Sciatic nerve (tissue), 2 donors: ENCODE measurements at regions not wholly inside any gene's neighbourhood (a gene's known extent, or its start where the extent isn't known, plus 50 kb on each side); places are given as distances from the start of the nearest gene placed in this dataset.
"Not testable (repeated sequence)": the region's sequence is repeated elsewhere in the genome, so short reads cannot be mapped to it uniquely, and the experiment has no call there.

ENCODE experiments used
- ATAC-seq: fragments of 200-7000 bp; cut with Tn5 transposase; one replicate; pipeline ENCODE4 v1.9.1; 2020; ENCODE audit warnings: mild to moderate bottlenecking, moderate library complexity
- DNase-seq: peaks from one replicate; pipeline ENCODE4 v3.0.0-alpha.2; 2020; ENCODE audit warnings: low spot score
- intact Hi-C: fragments of 100-400 bp; cut with DNase I; formaldehyde crosslinking; loops from one replicate; pipeline ENCODE4 v1.14.2; 2022
- donor health status: DM: no; HTN: no; CAD: no.
- donor health status: DM: no; HTN: no; CAD: no.

DNA sequence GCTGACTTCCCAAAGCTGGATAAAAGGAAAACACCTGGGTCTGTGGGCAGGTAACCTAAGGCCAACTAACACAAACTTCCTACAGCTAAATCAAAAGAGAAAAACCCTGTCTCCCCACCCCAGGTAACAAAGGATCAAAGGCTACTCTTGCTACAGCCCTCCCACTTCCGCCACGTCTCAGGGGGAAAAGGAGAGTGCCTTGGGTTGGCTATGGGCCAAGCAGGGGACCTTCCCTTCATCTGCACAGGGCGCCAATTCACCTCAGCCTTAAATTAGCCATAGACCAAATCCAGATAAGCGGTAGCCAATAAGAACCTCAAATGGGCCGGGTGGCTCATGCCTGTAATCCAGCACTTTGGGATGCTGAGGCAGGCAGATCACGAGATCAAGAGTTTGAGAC lies 69.1 kb upstream of the LANCL2 start:
- no peak for ATAC-seq
- intact Hi-C loops: no loop called here
- DNase-seq: no peak

DNA sequence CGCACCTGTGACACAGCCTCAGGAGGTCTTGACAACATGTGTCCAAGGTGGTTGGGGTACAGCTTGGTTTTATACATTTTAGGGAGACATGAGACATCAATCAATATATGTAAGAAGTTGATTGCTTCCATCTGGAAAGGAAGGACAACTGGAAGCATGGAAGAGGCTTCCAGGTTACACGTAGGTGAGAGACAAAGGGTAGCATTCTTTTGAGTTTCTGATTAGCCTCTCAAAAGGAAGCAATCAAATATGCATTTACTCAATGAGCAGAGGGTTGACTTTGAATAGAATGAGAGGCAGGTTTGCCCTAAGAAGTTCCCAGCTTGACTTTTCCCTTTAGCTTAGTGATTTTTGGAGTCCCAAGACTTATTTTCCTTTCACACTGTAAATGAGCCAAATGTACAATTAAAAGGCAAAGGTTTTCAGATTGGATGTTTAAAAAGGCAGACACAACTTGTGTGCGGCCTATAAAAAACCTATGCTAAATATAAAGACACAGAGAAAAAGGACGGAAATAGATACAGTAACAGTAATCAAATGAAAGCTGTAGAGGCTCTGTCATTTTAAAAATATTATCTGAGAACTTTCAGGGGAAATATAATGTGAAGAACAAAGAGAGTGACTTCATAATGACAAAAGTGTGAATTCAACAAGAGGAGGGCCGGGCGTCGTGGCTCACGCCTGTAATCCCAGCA lies 65.7 kb upstream of the LANCL2 start:
- intact Hi-C loops: no loop called here
- ATAC-seq (no peak), DNase-seq (no peak)

GRCh38 chr7:55303220-55303619 lies 61.9 kb upstream of the LANCL2 start:
- ATAC-seq (no peak), DNase-seq (no peak)
- intact Hi-C loops: no loop called here

DNA sequence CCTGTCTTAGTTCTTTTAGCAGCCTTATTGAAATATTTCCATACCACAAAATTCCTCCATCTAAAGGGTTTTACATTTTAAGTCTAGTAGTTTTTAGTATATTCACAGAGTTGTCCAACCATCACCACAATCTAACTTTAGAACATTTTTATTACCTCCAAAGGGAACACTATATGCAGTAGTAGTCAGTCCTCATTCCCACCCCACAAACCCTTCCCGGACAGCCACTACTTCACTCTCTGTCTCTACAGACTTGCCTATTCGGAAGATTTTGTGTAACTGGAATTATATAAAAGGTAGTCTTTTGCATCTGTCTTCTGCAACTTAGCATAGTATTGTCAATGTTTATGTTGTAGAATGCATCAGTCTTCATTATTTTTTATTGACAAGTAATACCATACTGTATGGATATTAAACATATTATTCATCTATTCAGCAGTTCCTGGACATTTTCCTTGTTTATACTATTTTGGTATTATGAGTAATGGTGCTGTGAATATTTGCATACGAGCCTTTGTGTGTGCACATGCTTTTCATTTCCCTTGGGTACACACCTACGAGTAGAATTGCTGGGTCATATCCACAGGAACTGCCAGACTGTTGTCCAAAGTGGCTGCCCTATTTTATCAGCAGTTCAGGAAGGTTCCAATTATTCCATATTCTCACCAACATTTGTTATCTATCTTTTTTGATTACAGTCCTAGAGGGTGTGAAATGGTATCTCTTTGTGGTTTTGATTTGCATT lies 60.9 kb upstream of the LANCL2 start:
- intact Hi-C loops: no loop called here
- ATAC-seq (no peak), DNase-seq (no peak)

DNA sequence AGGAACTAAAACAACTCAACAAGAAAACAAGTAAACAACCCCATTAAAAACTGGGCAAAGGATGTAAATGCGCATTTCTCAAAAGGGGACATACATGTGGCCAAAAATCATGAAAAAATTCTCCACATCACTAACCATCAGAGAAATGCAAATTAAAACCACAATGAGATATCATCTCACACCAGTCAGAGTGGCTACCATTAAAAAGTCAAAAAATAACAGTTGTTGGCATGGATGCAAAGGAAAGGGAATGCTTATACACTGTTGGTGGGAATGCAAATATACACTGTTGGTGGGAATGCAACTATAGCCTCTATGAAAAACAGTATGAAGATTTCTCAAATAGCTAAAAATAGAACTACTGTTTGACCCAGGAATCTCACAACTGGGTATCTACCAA lies 60.0 kb upstream of the LANCL2 start:
- DNase-seq: no peak
- intact Hi-C loops: no loop called here
- no peak for ATAC-seq

DNA sequence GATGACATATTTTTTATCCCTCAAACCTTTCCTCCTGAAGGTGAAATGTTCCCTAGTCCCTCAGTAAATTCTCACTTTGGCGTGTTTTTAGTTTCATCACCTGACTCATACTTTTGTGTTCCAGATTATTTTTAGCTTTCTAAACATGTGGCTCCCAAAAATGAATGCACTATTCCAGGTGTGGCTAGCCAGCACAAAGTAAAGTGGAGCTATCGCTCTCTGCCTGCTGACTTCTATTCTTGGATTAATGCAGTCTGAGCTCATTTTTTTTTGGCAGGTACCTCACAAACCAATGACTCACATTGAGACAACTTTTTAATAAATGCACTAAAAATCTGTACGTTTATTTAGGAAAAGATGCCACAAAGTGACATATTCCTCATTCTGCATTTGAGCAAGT lies 58.8 kb upstream of the LANCL2 start:
- no peak for DNase-seq
- intact Hi-C loops: no loop called here
- no peak for ATAC-seq

GRCh38 chr7:55307123-55307916 lies 57.8 kb upstream of the LANCL2 start:
- no peak for ATAC-seq
- intact Hi-C loops: no loop called here

DNA sequence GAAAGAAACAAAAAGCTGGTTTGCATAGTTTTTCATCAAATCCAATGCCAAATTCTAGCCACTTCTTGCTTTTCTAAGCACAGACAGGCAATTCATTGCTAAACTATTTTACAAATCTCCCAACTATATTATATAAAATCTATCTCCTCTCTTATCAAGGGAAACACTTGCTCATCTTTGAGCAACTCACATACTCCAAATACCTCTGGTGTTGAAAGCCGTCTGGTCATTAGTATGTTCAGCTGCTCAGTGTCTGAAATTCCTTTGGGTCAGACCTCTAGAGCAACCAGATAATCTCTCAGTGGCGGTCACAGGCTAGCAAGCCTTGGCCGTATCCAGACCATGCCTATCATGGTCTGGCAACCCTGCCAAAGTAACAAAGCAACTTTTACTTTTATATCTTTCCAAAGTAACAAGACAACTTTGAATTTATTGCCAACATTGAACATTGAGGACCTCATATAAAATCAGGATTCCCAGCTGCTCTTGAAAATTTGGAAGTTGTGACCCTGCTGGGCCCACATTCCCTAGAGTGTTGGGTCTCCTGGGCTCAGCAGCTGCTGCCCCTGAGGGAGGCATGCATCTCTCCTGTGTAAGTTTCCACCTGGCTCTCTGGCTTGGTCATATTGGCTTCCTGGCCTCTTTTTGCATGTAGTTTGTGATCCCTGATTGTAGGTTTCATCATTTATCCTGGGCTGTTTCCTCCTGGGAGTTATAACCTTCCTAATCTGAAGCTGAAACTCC lies 56.8 kb upstream of the LANCL2 start:
- intact Hi-C loops: no loop called here
- ATAC-seq: no peak
- no peak for DNase-seq

More at GRCh38 chr7:55307123-55307916, 57.8 kb upstream of the LANCL2 start:
- no peak for DNase-seq

GRCh38 chr7:55309040-55309991 lies 55.8 kb upstream of the LANCL2 start:
- DNase-seq: no peak
- intact Hi-C loops: no loop called here
- no peak for ATAC-seq

DNA sequence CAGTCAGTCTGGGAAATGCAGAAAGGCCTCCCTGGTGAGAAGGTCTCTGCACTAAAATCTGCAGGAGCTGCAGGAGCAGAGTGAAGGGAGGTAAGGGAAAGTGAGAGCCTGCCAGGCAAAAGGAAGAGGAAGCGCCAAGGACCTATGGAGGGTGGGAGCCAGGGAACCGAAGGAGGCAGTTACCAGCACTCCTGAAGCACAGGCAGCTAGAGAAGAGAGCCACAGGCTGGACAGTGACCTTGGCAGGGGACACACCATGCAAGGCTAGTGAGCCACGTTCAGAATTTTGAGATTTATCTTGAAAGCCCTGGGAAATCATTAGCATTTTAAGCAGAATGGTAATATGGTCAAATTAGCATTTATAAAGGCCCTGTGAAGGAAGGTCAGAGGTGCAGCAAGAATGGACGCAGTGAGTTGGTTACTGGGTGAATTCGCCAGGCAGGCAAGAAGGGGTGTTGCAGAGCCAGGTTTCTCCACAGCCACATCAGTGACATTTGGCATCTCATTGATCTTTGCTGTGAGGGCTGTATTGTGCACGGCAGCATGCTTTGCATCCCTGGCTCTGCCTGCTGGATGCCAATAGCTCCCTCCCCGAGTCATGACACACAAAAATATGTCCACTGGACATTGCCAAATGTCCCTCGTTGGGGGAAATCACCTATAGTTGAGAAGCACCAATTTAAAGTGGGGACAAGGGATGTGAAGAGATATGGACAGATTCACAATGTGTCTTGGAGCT lies 54.7 kb upstream of the LANCL2 start:
- no peak for DNase-seq
- no peak for ATAC-seq
- intact Hi-C loops: no loop called here

GRCh38 chr7:55311892-55312291 lies 53.2 kb upstream of the LANCL2 start:
- DNase-seq, intact Hi-C loops, ATAC-seq: not testable (repeated sequence)

DNA sequence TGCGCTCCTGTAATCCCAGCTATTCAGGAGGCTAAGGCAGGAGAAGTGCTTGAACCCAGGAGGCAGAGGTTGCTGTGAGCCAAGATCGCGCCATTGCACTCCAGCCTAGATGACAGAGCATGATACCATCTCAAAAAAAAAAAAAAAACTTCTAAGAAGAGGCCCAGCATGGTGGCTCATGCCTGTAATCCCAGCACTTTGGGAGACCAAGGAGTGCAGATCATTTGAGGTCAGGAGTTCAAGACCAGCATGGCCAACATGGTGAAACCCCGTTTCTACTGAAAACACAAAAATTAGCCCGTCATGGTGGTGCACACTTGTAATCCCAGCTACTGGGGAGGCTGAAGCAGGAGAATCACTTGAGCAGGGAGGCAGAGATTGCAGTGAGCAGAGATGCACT lies 51.5 kb upstream of the LANCL2 start:
- ATAC-seq, intact Hi-C loops, DNase-seq: not testable (repeated sequence)

DNA sequence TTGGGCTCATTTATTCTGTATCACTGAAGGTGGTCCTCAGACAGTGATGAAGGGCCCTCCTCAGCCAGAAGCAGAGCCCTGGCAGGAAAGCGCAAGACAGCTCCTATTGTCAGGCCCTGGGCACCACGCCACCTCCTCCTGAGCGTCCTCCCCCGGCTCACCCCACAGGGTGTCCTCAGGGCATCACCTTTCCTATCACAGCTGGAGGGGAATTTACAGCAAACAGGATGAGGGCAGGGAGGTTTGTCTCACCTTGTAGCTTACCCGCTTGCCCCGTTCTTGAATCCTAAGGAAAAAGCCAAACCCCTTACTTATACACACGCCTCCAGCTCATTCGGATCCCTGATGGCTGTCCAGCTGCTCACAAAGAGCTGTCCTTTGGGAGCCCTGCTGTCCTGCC lies 50.2 kb upstream of the LANCL2 start:
- no peak for ATAC-seq
- intact Hi-C loops: no loop called here
- DNase-seq: no peak
